SK-N-SH (cell line): ENCODE measurements at regions not wholly inside any gene's neighbourhood (a gene's known extent, or its start where the extent isn't known, plus 50 kb on each side); places are given as distances from the start of the nearest gene placed in this dataset.

Experiments used
- CTCF ChIA-PET: fragments of 300-600, 350-600 bp; formaldehyde crosslinking; extraction: SDS; loops from one replicate; lab custom pipeline; 2021; lab: Yijun Ruan, JAX
- POLR2A ChIA-PET: fragments of 350-600 bp; sonication (Branson Sonifier 250); formaldehyde crosslinking; extraction: SDS; loops from one replicate; lab custom pipeline; 2020; ENCODE audit warnings: antibody characterized with exemption, inconsistent platforms; lab: Yijun Ruan, JAX
- DNase-seq: peaks from one replicate; pipeline ENCODE4 v3.0.0; 2012
- H2AFZ ChIP-seq: fragments of 200-600 bp; sonication (generic); 2 replicates; pipeline ENCODE4 v1.8.1; 2016; ENCODE audit warnings: antibody characterized with exemption, mild to moderate bottlenecking, low read depth
- H3F3A ChIP-seq: fragments of 200-600 bp; sonication (generic); replicated peaks from 2 replicates; pipeline ENCODE3; 2016; ENCODE audit warnings: antibody characterized with exemption, mild to moderate bottlenecking; ENCODE audit not compliant: insufficient read depth
- H3K27ac ChIP-seq, 2 experiments: fragments of 200-500 bp in 1 of 2; fragments of 200-600 bp in 1 of 2; sonication (Bioruptor generic) in 1 of 2; sonication (generic), shearing (Covaris generic) in 1 of 2; 2 replicates each; pipeline versions ENCODE4 v1.5.1 to v1.6.1; 2014 to 2016; ENCODE audit warnings: low read depth in 2 of 2, inconsistent platforms in 1 of 2, low read length in 1 of 2, mild to moderate bottlenecking in 1 of 2, mixed read lengths in 1 of 2
- H3K27me3 ChIP-seq: fragments of 200-600 bp; sonication (generic), shearing (Covaris generic); 2 replicates; pipeline ENCODE4 v1.6.1; 2016; ENCODE audit warnings: mixed run types; ENCODE audit not compliant: insufficient read depth
- H3K36me3 ChIP-seq, 2 experiments: fragments of 200-500 bp in 1 of 2; fragments of 200-600 bp in 1 of 2; sonication (Bioruptor generic) in 1 of 2; sonication (generic) in 1 of 2; replicated peaks in 1 of 2; 2 replicates each; pipeline versions ENCODE3 to v1.5.1; 2014 to 2016; ENCODE audit warnings: low read length in 1 of 2, mild to moderate bottlenecking in 1 of 2; ENCODE audit not compliant: insufficient read depth in 2 of 2, control insufficient read depth in 1 of 2
- H3K4me1 ChIP-seq, 2 experiments: fragments of 200-500 bp in 1 of 2; fragments of 200-600 bp in 1 of 2; sonication (Bioruptor generic) in 1 of 2; sonication (generic), shearing (Covaris generic) in 1 of 2; 2 replicates each; pipeline versions ENCODE4 v1.5.1 to v1.6.1; 2014 to 2016; ENCODE audit warnings: low read depth in 1 of 2, low read length in 1 of 2, mixed run types in 1 of 2; ENCODE audit not compliant: insufficient read depth in 2 of 2, control insufficient read depth in 1 of 2
- H3K4me2 ChIP-seq: fragments of 200-600 bp; sonication (generic), shearing (Covaris generic); 2 replicates; pipeline ENCODE4 v1.6.1; 2017; ENCODE audit warnings: mixed run types
- H3K4me3 ChIP-seq, 2 experiments: fragments of 200-500 bp in 1 of 2; fragments of 200-600 bp in 1 of 2; sonication (Bioruptor generic) in 1 of 2; sonication (generic), shearing (Covaris generic) in 1 of 2; 2 replicates each; pipeline versions ENCODE4 v1.5.1 to v1.8.1; 2014 to 2016; ENCODE audit warnings: low read depth in 2 of 2, inconsistent platforms in 1 of 2, low read length in 1 of 2, mild to moderate bottlenecking in 1 of 2, mixed read lengths in 1 of 2, moderate library complexity in 1 of 2
- H3K79me2 ChIP-seq: fragments of 200-600 bp; sonication (generic); 2 replicates; pipeline ENCODE4 v1.8.1; 2017; ENCODE audit warnings: mild to moderate bottlenecking; ENCODE audit not compliant: insufficient read depth
- H3K9ac ChIP-seq: fragments of 200-600 bp; sonication (generic); 2 replicates; pipeline ENCODE4 v1.6.1; 2017; ENCODE audit warnings: mixed run types
- H3K9me2 ChIP-seq: fragments of 200-600 bp; sonication (generic); 2 replicates; pipeline ENCODE4 v1.6.1; 2017; ENCODE audit warnings: mixed run types
- H3K9me3 ChIP-seq: fragments of 200-600 bp; sonication (generic); 2 replicates; pipeline ENCODE4 v1.6.1; 2017; ENCODE audit warnings: mixed run types, mild to moderate bottlenecking, moderate library complexity
- H4K20me1 ChIP-seq: fragments of 200-600 bp; sonication (generic); 2 replicates; pipeline ENCODE4 v1.6.1; 2017; ENCODE audit warnings: mild to moderate bottlenecking, mixed run types; ENCODE audit not compliant: insufficient read depth
- ELF1 ChIP-seq: IDR thresholded peaks from 2 replicates; pipeline ENCODE4 v1.4.0; 2012
- EP300 ChIP-seq, 2 experiments: IDR thresholded peaks; 2 replicates each; pipeline versions ENCODE4 v1.4.0 to v1.6.1; 2012; ENCODE audit warnings: borderline replicate concordance in 1 of 2, low read depth in 1 of 2, low read length in 1 of 2
- FOSL2 ChIP-seq: IDR thresholded peaks from 2 replicates; pipeline ENCODE4 v1.4.0; 2012; ENCODE audit warnings: low read depth, mild to moderate bottlenecking, moderate library complexity, borderline replicate concordance
- FOXM1 ChIP-seq: IDR thresholded peaks from 2 replicates; pipeline ENCODE4 v1.4.0; 2012; ENCODE audit warnings: low read depth, mild to moderate bottlenecking
- JUND ChIP-seq: IDR thresholded peaks from 2 replicates; pipeline ENCODE4 v1.4.0; 2012
- NFIC ChIP-seq: IDR thresholded peaks from 2 replicates; pipeline ENCODE4 v1.4.0; 2012; ENCODE audit warnings: borderline replicate concordance
- NRF1 ChIP-seq: IDR thresholded peaks from 2 replicates; pipeline ENCODE4 v1.6.1; 2012; ENCODE audit warnings: low read depth, mild to moderate bottlenecking, low read length
- RAD21 ChIP-seq: IDR thresholded peaks from 2 replicates; pipeline ENCODE4 v1.6.1; 2012; ENCODE audit warnings: mild to moderate bottlenecking, low read length
- RXRA ChIP-seq: IDR thresholded peaks from 2 replicates; pipeline ENCODE4 v1.4.0; 2012; ENCODE audit warnings: low read depth, mild to moderate bottlenecking, borderline replicate concordance
- TEAD4 ChIP-seq: IDR thresholded peaks from 2 replicates; pipeline ENCODE4 v1.4.0; 2012; ENCODE audit warnings: mild to moderate bottlenecking, borderline replicate concordance; ENCODE audit not compliant: insufficient read depth
- YY1 ChIP-seq: IDR thresholded peaks from 2 replicates; pipeline ENCODE4 v1.4.0; 2012; ENCODE audit warnings: low read depth, mild to moderate bottlenecking
- WGBS: methylation state at CpG from one replicate; pipeline ENCODE4 v1.1.6; 2017; ENCODE audit warnings: low lambda C conversion rate; 5-methylcytosine and 5-hydroxymethylcytosine counted together
- TF ChIP-seq, protein P1 (sequence below): IDR thresholded peaks from 2 replicates; pipeline ENCODE4; 2012
- TF ChIP-seq, protein P2 (sequence below): IDR thresholded peaks from 2 replicates; pipeline ENCODE4 v1.6.1; 2012; ENCODE audit warnings: mild to moderate bottlenecking, low read depth, low read length, moderate library complexity
- TF ChIP-seq, protein P3 (sequence below): fragments of 200-600 bp; sonication (generic); IDR thresholded peaks from 2 replicates; pipeline ENCODE4 v1.6.1; 2017; ENCODE audit warnings: antibody characterized with exemption, mild to moderate bottlenecking, moderate library complexity
- TF ChIP-seq, protein P4 (sequence below): IDR thresholded peaks from 2 replicates; pipeline ENCODE4 v1.4.0; 2012; ENCODE audit warnings: low read depth, borderline replicate concordance

DNA sequence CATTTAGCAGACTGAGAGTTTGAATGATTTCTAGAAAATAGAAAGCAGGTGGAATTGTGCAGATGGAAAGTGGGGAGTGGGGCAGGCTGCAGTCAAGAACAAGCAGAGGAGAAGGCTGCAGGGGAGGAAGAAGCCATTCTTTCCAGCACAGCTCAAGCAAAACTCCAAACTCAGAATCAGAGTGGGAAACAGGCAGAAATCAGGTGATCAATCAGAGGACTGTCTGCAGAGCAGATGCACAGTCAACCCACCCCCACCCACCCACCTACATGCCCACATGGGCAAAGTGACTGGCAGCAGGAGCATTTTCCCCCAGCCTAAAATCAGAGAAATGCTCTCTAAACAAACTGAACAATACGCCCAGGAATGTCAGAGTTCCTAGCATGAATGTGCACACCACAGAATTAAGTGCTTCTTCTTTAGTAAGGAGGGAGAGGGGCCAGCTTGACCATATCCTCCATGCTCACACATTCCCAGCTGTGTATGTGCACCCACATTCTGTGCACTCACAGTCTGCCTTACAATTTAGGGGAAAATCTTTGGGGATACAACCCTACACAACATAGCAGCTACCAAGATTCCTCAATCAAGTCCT lies 194.1 kb upstream of the PLEKHA5 start:
- no peak overlapping the region for H3K9ac ChIP-seq
- H3K27ac ChIP-seq: no peak overlapping the region
- ChIA-PET CTCF (no interaction called here), POLR2A (no interaction called here)
- no peaks in the 10 kb centered on the region for H3K4me1 ChIP-seq
- H2AFZ ChIP-seq: no peak overlapping the region
- TF ChIP-seq, protein P1, sequence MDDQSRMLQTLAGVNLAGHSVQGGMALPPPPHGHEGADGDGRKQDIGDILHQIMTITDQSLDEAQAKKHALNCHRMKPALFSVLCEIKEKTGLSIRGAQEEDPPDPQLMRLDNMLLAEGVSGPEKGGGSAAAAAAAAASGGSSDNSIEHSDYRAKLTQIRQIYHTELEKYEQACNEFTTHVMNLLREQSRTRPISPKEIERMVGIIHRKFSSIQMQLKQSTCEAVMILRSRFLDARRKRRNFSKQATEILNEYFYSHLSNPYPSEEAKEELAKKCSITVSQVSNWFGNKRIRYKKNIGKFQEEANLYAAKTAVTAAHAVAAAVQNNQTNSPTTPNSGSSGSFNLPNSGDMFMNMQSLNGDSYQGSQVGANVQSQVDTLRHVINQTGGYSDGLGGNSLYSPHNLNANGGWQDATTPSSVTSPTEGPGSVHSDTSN: no peak
- no peaks in the 10 kb centered on the region for H3F3A ChIP-seq
- H3K9me3 ChIP-seq: no peaks in the 10 kb centered on the region
- no peak overlapping the region for H3K4me3 ChIP-seq
- no peaks in the 10 kb centered on the region for H4K20me1 ChIP-seq
- H3K36me3 ChIP-seq: no peaks in the 10 kb centered on the region
- H3K4me2 ChIP-seq: no peak overlapping the region
- no peaks in the 10 kb centered on the region for H3K79me2 ChIP-seq
- no peak for DNase-seq
- H3K9me2 ChIP-seq: no peaks in the 10 kb centered on the region
- WGBS: 29% methylated on average over 1 of the region's 1 CpG
- H3K27me3 ChIP-seq: no peaks in the 10 kb centered on the region

DNA sequence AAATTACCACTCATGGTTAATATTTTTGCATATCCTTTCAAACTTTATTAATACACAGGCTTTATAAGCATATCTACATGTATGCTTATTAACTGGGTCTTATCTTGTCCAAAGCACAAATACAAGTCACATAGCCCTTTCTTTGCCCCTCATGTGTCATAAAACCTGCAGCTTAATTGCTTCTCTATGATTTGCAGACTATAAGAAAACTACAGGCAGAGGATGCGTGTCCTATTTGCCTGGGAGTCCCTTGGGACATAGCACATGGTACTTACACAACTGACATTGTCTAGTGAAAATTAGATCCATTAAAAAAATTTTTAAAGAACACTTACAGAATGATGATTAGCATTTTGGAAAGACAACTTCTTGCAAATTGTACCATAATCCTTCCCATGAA lies 190.5 kb upstream of the PLEKHA5 start:
- no peak overlapping the region for H2AFZ ChIP-seq
- no peaks in the 10 kb centered on the region for H4K20me1 ChIP-seq
- WGBS: 79% methylated on average over 1 of the region's 1 CpG
- POLR2A ChIA-PET: no interaction called here
- no peak overlapping the region for H3K9ac ChIP-seq
- H3K79me2 ChIP-seq: no peaks in the 10 kb centered on the region
- H3K4me2 ChIP-seq: no peak overlapping the region
- no peak overlapping the region for H3K27ac ChIP-seq
- no peaks in the 10 kb centered on the region for H3K36me3 ChIP-seq
- TF ChIP-seq FOXM1: no peak
- TF ChIP-seq, protein P2, sequence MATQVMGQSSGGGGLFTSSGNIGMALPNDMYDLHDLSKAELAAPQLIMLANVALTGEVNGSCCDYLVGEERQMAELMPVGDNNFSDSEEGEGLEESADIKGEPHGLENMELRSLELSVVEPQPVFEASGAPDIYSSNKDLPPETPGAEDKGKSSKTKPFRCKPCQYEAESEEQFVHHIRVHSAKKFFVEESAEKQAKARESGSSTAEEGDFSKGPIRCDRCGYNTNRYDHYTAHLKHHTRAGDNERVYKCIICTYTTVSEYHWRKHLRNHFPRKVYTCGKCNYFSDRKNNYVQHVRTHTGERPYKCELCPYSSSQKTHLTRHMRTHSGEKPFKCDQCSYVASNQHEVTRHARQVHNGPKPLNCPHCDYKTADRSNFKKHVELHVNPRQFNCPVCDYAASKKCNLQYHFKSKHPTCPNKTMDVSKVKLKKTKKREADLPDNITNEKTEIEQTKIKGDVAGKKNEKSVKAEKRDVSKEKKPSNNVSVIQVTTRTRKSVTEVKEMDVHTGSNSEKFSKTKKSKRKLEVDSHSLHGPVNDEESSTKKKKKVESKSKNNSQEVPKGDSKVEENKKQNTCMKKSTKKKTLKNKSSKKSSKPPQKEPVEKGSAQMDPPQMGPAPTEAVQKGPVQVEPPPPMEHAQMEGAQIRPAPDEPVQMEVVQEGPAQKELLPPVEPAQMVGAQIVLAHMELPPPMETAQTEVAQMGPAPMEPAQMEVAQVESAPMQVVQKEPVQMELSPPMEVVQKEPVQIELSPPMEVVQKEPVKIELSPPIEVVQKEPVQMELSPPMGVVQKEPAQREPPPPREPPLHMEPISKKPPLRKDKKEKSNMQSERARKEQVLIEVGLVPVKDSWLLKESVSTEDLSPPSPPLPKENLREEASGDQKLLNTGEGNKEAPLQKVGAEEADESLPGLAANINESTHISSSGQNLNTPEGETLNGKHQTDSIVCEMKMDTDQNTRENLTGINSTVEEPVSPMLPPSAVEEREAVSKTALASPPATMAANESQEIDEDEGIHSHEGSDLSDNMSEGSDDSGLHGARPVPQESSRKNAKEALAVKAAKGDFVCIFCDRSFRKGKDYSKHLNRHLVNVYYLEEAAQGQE: no peak
- TF ChIP-seq, protein P3, sequence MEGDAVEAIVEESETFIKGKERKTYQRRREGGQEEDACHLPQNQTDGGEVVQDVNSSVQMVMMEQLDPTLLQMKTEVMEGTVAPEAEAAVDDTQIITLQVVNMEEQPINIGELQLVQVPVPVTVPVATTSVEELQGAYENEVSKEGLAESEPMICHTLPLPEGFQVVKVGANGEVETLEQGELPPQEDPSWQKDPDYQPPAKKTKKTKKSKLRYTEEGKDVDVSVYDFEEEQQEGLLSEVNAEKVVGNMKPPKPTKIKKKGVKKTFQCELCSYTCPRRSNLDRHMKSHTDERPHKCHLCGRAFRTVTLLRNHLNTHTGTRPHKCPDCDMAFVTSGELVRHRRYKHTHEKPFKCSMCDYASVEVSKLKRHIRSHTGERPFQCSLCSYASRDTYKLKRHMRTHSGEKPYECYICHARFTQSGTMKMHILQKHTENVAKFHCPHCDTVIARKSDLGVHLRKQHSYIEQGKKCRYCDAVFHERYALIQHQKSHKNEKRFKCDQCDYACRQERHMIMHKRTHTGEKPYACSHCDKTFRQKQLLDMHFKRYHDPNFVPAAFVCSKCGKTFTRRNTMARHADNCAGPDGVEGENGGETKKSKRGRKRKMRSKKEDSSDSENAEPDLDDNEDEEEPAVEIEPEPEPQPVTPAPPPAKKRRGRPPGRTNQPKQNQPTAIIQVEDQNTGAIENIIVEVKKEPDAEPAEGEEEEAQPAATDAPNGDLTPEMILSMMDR: no peak
- no peak for TF ChIP-seq ELF1
- TF ChIP-seq FOSL2: no peak
- TF ChIP-seq TEAD4: no peak
- TF ChIP-seq NFIC: no peak
- TF ChIP-seq, protein P4, sequence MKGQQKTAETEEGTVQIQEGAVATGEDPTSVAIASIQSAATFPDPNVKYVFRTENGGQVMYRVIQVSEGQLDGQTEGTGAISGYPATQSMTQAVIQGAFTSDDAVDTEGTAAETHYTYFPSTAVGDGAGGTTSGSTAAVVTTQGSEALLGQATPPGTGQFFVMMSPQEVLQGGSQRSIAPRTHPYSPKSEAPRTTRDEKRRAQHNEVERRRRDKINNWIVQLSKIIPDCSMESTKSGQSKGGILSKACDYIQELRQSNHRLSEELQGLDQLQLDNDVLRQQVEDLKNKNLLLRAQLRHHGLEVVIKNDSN: no peak
- TF ChIP-seq, protein P1: no peak
- TF ChIP-seq RXRA: no peak
- no peak for TF ChIP-seq JUND
- no peak for TF ChIP-seq RAD21
- TF ChIP-seq YY1: no peak
- TF ChIP-seq NRF1: no peak
- no peak for TF ChIP-seq EP300 (IDR thresholded peaks at IDR 0.05; ENCODE audit: borderline replicate concordance in 1 of 2, low read depth in 1 of 2, low read length in 1 of 2)
- H3K9me3 ChIP-seq: no peaks in the 10 kb centered on the region
- H3K4me1 ChIP-seq: no peaks in the 10 kb centered on the region
- DNase-seq: no peak
- CTCF ChIA-PET: no interaction called here
- H3K27me3 ChIP-seq: no peaks in the 10 kb centered on the region
- H3K4me3 ChIP-seq: no peak overlapping the region
- no peaks in the 10 kb centered on the region for H3F3A ChIP-seq
- H3K9me2 ChIP-seq: no peaks in the 10 kb centered on the region
